H4 (cell line): ENCODE measurements at regions not wholly inside any gene's neighbourhood (a gene's known extent, or its start where the extent isn't known, plus 50 kb on each side); places are given as distances from the start of the nearest gene placed in this dataset.

Experiments
- DNase-seq: peaks from one replicate; pipeline ENCODE4 v3.0.0-alpha.2; 2015; ENCODE audit warnings: low spot score

DNA sequence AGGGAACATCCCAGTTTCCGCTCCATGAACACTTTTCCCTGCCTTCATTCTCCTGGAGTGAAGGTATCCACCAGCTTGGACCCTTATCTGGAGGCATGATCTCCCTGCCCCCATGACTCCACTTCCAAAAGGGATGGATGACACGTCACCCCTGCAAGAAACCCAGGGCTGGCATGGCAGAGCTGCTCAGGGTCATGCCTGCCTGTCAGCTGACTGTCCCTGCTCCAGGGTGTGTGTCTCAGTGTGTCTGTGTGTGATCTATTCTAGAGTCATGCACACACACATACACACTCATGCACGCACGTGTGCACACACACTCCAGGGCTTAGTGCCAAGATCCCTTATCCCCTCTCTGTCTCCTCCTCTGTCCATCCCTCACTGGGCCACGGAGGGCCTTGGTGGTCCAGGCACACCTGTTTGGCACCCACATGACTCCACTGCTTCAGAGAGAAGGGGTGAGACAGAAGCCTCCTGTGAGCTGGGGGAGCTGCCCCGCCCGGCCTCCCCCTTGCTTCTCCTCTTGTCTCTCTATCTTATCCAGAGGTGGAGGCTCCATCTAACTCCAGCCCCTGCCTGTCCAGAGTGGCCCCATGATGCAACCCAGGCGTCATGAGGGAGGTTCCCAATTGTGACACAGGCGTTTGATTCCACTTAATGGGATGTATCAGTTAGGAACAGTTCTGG lies 290.9 kb downstream of the CDC5L start:
- no peak for DNase-seq

DNA sequence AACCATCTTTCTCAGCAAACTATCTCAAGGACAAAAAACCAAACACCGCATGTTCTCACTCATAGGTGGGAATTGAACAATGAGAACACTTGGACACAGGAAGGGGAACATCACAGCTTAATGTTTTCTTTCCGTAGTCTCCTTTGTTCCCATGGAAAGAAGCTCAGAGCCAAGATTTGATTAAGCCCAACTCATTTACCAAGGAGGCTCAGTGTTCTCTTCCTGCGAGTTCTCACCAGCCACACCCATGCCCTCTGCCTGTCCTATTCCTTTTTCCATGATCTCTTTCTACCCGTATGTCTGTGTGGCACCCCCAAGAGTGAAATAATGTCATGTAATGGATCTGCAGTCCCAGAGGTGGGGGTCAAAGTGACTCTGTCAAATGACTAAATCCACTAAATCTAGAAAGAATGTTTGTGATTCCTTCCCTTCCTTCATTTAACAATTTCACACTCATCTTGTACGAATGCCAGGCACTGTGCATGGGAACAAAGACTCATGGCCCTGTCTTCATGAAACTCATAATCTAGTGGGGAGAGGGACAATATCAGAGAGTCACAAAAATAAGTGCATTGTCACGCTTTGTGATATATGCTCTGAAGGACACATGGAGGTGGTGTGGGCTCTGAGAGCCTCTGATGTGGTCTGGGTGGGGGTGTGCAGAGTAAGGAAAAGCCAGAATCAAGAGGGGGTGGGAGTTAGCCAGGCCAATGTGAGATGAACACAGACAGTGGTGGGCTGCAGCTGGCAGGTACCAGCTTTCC lies 292.1 kb downstream of the CDC5L start:
- no peak for DNase-seq

DNA sequence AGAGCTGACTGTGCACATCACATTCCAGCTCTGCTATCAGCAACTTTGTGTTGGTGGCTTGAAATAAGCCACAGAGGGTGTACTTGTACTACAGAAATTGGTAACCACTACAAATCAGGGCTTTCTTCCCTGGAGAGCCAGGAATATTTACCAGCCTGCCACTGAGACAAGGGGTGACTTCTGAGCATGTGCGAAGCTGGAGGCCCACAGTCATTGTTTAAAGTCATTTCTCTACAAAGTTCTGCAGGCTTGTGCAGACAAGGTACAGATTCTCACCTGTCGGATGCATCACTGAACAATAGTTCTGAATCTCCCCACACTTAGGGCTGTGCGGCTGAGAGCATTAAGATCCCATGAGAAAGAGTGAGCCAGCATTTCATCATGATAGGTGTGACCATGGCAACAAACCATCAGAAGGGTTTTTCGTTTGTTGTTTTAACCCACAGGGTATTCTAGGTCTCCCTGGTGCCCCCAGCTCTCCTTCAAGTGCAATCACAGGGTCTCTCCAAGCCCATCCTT lies 292.8 kb downstream of the CDC5L start:
- DNase-seq, result no peak

DNA sequence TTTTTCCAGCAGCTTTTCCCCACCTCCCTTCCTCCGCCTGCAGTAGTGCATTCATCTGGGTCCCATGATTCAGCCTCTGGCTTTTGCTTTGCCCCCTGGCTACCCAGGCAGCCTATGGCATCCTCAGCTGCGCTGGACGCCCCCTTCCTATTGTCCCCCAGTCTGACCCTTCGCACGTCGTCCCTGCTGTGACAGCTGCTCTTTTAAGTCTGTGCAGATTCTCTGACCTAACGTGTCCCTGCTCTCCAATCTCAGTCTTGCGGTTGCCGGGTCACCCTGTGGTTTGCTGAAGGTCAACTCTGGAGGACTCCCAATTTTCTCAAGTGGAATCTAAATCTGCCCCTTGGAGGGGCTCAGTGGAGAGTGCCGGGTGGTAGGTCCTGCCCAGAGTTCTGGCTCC lies 294.3 kb downstream of the CDC5L start:
- DNase-seq, result no peak

DNA sequence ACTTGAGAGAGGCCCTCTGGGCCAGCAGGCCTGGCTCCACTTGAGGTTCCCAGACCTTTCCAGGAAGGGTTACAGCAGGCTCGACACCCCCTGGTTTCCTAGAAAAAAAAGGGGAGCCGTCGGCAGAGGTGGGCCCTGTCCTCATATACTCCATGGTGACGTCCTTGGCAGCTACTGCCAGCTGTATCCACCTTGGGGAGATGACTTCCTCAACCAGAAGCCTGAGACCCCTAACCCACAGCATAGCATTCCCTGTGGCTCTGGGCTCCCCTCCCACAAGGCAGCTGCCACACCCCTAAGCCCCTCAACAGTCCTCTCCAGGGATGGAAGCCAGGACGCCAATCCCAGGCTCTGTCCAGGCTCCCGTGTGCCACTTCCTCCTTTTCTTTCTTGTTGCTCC lies 294.8 kb downstream of the CDC5L start:
- no peak for DNase-seq

DNA sequence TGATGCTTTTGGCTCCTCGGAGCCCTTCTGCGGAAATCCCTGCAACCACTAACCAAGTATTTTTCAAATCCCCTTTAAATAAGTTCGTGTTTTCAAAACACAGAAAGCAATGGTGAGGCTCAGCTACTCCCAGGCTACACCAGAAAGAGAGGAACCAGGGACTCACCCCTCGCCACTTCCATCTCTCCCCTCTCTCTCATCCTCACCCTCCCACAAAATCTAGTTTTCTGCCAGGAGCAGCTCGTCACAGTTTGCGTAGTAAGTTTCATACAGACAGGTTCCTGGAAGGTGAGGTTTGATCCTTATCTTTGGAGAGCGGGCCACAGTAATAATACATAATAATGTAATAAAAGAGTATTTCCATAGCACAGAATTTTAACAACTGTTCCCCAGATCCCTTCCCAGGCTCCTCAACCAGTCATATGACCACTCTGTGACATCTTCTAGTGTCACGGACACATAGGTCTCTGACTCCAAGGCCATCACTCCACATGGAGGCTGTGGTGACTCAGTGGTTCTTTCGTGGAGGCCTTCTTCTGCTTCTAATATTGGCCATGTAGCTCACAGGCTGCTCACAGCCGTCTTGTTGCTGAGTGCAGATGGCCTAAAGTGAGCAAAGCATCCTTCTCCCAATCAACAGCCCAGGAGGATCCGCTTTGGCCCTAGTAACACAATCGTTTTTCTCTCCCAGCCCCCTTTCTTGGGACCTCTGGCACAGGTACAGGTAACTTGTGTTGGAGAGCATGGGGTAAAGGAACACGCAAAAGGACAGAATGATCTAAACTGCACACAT lies 295.7 kb downstream of the CDC5L start:
- DNase-seq, result no peak

DNA sequence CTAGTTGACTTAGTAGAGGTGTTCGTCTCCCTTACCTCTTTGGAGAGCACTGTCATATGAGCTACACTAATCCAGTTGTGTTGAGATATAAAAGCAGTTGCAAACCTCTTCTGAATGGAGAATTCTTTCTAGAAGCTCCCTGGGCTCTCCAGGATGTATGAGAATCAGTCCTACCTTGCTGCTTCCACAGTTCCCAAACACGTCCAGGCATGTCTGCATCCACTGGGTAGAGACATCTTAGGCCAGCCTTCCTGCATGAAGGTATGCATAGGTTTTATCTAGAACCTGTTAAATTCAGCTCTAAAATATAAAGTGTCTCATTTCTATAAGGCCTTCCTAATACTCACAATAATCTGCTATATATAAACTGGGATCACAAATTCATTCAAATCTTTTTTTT lies 297.7 kb downstream of the CDC5L start:
- no peak for DNase-seq

DNA sequence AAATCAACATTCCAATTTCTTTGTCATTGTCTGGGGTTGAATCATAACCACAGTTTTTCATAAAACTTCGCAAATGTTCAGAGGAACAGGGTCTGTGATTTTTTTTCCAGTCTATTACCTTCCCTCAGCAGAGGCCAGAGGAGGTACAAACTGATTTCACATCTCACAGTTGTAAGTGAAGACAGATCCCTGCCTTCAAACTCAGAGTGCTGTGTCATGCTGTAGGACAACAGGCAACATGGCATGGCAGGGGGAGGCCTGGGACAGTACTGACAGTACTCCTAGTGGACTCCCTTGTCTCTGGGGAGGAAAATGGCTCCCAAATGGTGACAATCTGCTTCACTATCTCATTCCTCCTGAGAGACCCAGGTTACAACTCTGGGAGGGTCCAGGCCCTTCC lies 308.6 kb downstream of the CDC5L start:
- peak; percentile 43 for DNase-seq

DNA sequence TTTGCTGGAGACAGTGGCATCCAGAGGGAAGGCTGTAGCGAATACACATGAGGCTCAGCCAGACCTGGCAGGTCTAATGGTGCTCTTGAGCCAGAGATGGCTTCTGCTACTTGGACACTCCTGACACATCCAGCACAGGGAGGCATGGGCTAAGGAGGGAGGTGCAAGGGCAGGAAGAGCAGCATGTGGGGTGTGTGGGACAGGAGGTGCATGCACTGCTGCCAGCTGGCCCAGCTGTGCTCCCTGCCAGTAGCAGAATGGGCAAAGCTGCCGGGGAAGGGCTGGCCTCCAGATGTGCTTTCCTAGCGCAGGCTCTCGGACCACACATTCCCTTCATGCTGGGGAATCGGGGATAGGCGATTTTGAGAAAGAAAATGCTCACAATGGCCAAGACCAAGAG lies 309.2 kb downstream of the CDC5L start:
- no peak for DNase-seq

DNA sequence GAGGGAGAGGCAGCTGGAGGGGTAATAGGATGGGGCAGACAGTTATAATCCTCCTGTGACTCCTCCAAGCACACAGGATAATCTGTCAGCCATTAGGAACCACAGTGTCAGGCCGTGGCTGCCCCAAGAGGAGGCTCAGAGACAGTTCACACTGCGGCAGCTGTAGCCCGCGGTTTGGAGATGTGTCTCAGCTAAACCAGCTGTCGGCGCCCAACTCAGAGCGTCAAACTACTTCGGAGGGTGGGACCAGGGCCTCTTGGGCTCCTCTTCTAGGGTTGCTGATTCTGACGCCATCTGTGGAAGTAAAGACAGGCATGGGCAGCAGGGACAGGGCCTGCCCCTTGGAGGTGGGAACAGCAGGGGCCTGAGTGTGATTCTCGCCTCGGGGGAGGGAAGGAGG lies 309.8 kb downstream of the CDC5L start:
- DNase-seq, result no peak

DNA sequence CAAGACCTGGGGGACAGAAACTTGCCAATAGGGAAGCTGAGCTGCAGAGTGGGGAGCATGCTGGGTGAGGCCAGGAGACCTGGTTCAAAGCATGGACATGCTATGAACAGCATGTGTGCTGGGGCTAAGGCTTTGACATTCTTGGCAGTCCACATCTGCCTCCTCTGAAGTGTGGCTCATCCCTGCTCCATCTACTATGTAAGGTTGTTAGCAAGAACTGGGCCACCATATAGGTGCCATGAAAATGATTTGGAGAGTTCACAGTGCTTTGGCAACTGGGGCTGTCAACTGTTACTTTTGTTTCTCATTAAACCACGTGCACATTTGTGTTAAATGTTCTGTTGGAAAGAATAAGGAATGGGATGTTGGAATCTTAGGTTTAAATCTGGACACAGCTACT lies 311.1 kb downstream of the CDC5L start:
- DNase-seq, result no peak

DNA sequence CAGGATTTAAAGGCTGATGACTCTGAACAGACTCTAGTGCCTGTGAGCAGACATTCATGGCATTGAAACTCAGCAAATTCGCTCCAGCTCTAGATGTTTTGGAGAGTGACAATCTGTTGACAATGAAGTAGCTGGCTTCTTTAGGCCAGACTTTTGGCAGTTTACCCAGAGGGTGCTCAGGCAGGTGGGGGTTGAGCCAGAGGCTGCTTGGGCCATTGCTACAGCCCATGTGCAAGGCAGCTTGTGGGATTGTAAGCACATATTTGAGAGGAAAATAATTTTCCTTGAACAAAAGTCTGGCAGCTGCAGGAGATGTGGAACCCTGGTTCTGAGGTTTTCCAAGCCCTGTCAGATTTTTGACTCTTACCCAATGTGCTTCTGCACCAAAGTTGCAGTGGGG lies 311.6 kb downstream of the CDC5L start:
- DNase-seq, result no peak

DNA sequence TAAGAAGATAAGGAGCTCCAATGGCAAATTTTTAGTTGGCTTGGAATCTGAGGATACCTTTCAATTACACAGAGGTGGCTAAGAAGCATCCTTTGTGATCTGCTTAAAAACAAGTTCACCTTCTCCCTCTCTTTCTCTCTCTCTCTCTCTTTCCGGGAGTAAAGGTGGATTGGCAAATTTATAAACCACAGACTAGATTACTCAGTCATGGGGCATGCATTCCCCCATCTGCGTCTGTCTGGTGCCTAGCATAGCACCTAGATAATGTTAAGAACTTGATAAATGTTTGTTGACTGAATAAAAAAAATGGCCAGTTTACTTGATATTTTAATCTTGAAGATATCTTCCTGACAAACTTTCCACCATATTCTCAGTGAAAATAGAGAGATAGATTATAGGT lies 312.3 kb downstream of the CDC5L start:
- no peak for DNase-seq

DNA sequence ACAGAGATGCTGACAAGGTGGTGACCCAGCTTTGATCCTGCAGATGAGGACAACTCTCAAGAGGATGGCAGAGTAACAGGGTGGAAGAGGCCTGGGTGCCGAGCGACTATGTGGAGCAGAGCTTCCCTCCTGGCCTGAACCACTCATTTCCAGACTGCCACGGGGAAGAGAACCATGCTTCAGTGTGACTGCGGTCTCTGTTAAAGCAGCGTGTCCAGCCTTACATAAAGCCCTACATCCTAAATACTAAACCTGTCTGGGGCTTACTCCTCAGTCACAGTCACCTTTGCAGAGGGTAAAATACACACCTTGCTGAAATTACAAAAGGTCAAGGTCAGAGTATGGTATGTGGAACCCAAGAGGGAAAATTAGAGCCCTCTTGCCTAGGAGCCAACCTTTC lies 312.9 kb downstream of the CDC5L start:
- DNase-seq, result no peak

DNA sequence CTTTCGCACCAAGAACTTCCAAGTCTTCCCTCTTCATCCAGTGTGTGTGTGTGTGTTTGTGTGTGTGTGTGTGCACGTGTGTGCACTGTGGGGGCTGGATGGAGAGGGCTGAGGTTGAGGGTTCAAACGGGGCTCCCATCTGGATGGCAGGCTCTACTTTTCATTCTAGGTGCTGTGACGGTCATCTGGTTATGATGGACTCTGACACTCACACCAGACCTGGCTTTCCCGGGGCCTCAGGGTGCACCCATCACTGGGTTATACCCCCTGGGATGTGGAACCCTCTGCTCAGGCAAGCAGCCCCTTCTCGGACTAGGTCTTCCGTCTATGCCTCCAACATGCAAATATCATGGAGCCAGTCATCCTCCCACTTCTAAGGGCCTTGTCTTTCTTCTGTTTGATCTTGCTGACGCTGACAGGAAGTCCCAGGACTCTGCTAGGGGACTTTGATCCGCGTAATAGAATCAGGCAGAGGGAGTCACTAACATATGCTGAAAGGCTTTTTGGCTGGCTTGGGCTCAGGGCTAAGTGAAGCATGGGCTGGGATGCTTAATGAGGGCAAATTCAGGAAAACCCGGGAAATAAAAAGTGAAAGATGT lies 313.6 kb downstream of the CDC5L start:
- no peak for DNase-seq

DNA sequence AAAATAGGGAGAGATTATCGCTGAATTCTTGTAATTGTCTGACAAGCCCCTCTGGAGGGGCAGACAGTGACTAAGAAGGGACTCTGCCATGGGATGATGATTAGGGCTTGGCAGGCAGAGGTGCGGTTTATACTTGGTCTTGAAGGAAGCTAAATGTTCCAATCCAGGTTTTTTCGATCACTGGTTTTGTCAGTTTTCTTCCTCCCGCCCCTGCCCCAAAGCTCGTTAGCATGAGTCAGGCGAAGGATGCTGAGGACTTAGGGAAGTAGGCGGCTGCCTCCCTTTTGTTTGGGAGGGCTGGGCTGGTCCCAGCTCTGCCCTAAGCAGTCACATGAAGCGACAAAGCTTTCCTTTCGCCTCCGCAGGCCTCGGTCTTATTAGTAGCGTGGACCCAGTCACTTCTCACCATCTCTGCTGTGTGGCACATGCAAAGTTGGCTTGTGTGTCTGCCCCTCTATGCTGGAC lies 314.2 kb downstream of the CDC5L start:
- DNase-seq, result no peak

DNA sequence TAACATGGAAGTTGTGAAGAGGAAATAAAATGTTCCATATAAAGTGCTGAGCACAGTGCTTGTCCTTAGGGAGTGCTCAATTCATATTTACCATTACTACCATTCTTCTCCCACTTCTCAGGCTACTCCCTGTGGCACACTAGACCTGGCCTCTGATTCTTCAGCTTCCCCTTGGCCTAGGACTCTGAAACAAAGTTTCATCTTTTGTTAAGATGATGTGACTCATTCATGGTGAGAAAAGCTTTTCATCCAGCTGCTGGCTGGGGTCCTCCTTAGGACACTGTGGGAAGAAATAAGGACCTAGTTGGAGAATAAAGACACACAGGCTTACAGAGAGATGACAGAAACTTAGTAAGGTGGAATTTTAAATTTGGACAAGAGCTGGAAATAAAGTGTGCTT lies 314.8 kb downstream of the CDC5L start:
- DNase-seq, result no peak

DNA sequence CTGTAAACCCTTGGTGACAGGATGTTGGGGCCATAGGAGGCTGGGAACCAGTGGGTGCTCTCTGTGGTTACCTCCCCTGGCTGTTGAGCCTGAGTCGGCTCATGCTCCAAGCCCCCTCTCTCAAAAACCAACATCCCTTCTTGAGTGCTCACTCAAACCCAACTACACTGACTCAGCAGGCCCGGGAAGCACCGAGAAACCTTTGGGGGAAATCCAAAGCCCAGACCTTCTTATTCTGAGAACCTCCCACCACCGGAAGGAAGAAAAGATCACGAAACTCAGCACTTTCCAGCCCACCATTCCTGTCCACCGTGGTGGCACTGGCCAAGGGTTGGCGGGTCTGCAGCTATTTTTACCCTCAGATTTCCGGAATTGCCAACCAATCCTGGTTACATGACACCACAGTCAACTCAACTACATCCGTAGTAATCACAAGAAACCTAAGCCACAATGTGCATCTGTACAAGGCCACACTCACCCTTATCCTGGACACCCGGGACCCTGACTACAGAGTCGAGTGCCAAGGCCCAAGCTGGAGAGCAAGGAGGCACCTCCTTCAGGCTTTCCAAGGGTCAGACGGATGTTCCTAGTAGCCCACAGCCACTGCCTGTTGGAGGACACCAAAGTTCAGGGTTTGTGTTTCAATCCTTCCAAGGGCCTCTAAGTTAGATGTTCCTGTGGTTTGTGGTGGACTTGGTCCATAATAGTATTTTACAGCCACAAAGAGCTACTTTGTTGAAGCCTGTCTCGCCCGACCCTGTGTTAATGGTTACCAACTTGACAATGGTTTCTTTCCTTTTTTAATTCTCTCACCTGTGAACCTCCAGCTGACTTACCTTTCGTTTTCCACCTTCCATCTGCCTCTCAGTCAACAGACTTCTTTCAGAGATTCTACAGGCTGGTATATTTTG lies 317.0 kb downstream of the CDC5L start:
- DNase-seq, result no peak

DNA sequence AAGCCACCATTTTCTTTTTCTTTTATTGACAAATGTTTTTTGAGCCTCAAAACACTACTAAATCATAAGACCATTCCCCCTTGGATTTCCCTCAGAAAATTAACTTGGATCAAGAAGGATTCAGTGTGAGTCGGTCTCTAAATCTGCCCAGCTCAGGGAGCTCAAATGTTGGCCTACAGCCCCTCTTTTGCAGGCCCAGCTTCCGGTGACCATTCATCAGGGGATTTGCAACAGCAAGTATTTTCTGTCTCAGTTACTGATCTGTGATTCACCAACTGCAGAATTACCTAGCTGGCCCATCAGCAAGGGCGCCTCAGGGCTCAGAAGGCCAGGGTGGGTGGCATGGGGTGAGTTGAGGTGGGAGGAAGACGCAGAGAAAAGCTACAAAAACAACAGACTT lies 318.1 kb downstream of the CDC5L start:
- DNase-seq, result no peak

DNA sequence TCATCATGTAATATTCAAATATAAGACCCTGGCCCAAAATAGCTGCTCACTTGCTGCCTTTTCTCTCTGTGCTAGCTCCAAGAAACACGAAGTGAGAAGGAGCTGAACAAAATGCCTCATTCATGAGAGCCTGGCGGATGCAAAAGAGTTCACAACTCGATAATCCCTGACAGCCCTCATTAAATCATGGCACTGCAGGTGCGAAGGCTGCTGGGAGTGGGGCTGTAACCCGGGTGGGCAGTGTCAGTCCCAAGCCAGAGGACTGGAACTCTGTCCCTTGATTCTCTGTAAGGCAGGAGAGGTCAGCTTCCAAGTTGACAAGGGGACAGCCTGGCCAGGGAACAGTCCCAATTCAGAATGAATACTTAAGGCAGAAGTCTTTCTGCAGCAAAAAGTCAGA lies 318.5 kb downstream of the CDC5L start:
- DNase-seq, result no peak

DNA sequence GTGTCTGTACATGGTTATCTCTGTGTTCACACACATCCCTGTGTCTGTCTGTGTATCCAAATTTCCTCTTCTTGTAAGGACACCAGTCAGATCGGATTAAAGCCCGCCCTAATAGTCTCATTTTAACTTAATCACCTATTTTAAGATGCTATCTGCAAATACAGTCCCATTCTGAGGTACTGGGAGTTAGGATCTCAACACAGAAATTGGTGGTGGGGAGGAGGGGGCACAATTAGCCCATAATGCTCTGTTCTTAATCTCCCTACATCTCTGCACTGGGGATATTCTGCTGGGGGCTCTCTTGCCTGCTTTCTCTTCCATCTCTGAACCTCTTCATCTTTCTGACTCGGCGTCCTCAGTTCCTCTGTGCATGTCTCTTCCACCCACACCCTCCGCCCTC lies 320.7 kb downstream of the CDC5L start:
- no peak for DNase-seq
